Central memory CD4-positive, alpha-beta T cell (primary cell): ENCODE measurements at regions not wholly inside any gene's neighbourhood (a gene's known extent, or its start where the extent isn't known, plus 50 kb on each side); places are given as distances from the start of the nearest gene placed in this dataset.

ENCODE experiments used
- DNase-seq: peaks from one replicate; pipeline ENCODE4 v3.0.0; 2022

DNA sequence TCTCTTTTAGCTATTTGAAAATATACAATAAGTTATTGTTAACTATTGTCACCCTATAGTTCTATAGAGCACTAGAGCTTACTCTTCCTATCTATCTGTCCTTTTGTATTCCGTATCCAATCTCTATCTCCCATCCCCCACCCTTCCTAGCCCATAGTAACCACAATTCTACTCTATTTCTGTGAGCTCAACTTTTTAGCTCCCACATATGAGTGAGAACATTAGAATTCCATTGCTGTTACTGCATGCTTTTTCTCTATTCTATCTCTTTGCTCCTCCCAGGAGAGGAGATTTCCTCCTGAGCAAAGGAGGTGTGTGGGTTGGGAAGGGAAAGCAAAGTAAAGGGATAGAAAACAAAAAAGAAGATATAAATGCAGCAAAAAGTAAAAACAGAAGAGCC is 105.6 kb upstream of the SLC4A7 start:
- no peak for DNase-seq

DNA sequence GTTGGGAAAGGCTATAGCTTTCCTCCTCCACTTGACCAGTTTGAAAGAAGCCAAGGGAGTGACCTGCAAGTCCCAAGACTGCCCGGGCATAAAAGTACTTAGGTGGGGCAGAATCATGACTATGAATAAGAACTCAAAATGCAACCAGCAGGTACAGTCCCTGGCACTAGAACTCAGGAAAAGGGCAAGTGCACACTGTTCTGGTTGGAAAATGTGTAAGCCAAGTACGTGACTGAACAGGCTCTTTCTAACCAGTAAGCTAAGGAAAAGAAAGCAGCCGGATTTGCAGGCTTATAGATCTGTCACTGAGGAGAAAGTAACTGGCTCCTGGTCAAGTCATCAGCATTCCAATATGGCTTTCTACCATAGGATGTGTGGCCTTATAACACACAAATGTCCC is 101.2 kb upstream of the SLC4A7 start:
- DNase-seq, result no peak

DNA sequence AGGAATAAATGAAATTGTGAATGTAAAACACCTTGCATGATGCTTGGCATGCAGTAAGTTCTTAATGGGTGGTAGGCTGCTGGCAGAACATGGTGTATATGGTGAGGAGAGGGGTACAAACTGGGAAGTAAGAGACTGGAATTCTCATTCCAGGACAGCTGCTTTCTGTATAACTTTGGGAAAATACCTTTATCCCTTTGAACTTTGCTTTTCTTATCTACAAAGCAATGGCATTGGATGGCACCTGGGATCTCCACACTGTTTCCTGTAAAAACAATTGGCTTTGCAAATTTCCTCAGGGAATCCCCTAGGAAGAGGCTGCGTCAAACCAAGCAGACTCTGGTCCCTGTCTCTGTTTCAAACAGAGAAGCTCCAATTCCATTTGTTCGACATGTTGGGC is 100.7 kb upstream of the SLC4A7 start:
- DNase-seq, result no peak

DNA sequence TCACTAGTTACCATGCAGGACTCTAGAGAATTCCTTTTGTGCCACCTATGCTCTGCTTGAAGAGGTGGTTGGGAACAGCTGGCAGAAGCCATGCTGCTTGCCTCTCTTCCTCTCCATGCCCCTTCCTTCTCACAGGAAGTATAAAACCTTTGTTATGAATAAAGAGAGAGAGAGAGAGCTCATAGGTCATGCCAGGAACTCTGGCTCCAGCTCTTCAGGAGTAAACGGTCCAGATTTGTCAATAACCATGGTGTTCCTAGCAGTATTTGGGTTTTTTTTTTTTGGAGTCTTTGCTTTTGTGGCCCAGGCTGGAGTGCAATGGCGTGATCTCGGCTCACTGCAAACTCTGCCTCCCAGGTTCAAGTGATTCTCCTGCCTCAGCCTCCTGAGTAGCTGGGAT is 97.7 kb upstream of the SLC4A7 start:
- DNase-seq, result no peak

DNA sequence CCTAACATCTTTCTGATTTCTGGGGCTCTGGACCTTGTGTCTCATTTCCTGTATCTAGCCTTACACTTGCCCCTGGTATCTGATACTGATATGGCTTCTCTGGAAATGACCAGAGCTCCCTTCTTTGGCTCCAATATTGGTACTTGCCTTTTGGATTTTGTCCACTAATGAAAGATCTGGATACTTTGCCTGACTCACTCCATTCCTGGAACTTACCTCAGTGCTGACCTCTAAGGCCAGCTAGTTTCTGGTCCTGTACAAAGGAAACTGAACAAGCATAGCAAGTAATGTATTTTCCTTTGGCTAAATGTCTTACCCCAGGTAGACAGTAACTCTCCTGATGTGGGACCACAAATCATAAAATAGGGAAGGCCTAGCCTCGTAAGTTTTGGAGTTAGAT is 93.8 kb upstream of the SLC4A7 start:
- no peak for DNase-seq

DNA sequence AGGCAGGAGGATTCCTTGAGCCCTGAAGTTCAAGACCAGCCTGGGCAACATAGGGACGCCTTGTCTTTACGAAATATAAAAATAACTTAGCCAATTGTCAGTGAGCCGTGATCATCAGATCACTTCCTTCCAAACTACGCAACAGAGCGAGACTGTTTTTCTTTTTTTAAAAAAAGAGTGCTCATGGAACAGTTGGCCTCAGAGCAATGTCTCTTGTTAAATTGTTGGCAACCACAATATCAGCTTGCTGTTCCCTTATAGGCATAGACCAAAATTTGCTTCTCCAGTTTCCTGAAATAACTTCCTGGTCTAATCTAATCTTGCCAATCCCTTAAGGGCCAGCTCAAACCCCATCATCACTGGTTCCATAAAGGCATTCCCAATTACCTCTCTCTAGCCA is 93.3 kb upstream of the SLC4A7 start:
- DNase-seq, result no peak

DNA sequence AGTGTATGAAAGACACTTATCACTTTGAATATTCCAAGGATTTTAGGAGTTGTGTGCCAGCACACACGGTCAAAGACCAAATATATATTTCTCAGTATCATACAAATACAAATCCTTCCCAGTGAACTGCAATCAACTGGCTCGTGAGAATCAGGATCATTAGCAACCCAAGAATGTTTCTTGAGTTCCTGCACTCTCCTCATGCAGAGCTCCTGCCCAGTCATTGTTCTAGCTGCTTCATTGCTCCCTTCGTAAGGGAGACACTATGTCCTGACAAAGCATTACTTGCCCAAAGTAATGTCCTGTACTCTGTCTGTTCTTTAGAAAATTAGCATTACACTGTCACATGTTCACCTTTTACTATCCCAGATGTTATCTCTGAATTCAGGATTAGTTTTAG is 92.0 kb upstream of the SLC4A7 start:
- no peak for DNase-seq

DNA sequence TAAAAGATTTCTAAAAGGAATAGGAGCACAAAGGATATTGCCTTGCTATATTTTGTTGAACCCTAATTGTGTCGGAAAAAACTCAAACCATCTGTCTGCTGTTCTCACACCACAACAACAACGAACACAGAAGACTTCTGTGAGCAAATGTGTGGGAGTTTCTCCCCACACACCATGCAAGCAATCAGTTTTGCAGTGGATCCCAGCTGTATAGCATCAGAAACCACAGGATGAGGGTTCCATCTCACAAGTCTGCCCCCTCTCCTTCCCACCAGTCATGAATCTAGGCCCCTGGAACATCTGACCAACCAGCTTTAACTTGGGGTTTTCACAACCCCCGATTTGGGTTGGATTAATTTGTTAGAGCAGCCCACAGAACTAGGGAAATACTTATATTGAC is 91.3 kb upstream of the SLC4A7 start:
- no peak for DNase-seq

DNA sequence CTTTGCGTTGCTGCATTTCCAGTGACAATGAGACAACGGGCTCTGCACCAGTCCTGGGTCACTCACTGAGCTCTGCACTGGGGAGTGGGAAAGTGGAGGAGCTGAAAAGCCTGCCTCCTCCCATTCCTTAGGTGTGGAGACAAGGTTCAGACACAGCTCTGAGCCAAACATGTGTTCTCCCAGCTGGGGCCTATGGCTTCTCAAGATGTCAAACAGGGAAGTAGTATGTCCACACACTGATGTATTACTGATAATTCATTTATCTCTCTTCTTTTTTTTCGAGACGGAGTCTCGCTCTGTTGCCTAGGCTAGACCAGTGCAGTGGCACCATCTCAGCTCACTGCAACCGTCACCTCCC is 90.2 kb upstream of the SLC4A7 start:
- DNase-seq, result no peak

DNA sequence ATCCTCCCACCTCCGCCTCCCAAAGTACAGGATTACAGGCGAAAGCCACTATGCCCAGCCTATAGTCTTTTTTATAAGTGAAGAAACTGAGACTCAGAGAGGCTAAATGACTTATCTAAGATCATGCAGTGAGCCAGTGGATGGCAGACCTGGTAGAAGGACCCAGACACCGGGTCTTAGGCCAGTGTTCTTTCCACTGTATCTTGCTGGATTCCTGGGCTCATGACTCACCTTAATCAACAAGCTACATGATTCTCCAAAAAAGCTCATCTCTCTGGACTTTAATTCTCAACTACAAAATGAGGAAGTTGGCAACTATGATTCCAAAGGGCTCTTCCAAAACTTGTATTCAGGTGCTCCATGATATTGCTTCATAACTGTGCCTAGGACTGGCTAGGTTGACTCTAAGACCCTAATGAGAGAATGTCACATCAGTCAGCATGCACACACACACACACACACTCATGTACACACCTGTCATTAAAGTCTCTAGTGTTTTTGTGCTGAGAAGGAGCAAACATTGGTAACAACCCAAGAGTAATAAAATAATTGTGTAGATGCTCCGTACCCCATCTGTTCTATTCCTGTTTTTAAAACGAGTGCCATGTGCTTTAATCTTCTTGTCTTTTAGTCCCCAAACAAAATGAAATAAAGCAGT is 89.7 kb upstream of the SLC4A7 start:
- no peak for DNase-seq

DNA sequence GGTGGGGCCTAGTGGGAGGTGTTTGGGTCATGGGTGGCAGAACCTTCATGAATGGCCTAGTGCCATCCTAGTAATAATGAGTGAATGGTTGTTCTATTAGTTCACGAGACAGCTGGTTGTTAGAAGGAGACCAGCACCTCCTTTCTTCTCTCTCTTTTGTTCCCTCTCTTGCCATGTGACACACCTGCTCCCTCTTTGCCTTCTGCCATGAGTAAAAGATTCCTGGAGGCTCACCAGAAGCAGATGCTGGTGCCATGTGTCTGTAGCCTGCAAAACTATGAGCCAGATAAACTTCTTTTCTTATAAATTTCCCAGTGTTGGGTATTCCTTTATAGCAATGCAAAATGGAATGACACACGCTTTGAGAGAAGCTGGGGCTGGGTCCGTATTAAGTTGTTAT is 89.0 kb upstream of the SLC4A7 start:
- DNase-seq, result no peak

DNA sequence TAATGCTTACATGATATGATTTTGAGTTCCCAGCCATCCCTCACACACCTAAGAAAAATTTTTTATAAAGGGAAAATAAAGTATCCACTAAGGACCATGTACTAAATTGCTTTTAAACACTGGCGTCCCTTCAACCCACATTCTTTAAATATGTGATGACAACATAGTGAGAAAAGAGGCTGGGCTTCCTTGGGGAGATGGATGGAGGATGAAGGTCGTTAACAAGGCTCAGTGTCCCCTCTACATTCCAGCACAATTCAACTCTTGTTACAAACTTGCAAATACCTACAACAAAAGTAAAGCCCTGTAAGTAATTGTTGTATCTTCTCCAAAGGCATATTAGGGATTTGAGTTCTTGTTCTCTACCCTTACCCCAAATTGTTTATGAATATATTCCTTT is 87.2 kb upstream of the SLC4A7 start:
- no peak for DNase-seq

DNA sequence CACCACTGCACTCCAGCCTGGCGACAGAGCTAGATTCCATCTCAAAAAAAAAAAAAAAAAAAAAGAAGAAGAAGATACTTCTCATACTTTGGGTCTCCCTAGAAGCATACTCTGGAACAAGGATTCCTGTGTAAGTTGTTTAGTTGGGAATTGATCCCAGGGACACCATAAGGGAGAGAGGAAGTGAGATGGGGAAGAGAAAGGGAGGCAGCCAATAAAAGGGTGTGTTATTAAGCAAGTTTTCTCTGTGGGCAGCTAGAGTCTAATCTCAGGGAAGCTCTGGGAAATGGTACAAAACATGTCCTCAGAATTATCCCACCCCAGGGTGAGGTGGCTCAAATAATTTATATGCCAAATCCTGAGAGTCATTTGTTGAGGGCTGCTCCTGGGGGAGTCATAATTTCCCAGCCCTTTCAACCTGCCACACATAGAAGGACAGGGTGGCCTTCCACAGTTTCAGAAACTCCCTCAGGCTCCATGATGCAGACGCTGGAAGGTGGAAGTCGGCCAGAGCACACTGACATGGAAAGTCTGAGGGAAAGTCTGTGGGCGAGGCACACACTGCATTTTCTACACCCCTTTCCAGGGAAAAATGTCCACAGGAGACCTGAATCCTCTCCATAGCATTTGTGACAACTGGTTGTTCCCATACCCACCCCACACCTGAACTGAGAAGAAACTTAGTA is 86.4 kb upstream of the SLC4A7 start:
- no peak for DNase-seq

DNA sequence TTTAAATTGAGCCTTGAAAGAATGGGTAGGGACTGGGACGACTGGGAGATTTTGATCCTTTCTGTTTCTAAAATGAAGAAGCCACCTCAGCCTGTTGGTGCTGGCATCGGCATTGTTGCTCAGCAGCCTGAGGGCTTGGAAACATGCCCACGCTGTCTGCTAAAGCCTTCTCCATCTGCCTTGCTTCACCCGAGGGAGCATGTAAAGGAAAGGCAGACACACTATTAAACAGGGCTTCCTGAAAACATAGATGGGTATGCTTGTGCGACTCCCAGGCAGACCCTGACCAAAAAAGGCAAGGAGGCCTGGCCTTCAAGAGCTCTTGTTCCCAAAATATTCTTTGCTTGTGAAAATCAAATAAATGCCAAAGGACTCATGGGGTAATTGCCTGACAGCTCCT is 84.2 kb upstream of the SLC4A7 start:
- no peak for DNase-seq

DNA sequence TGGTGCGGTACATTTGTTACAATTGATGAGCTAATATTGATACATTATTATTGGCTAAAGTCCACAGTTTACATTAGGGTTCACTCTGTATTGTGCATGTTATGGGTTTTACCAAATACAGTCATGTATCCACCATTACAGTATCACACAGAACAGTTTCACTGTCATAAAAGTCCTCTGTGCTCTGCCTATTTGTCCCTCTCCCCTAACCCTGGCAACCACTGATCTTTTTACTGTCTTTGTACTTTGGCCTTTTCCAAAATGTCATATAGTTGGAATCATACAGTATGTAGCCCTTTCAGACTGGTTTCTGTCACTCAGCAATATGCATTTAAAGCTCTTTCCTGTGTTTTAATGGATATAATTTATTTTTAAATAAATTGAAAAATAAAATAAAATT is 83.1 kb upstream of the SLC4A7 start:
- DNase-seq, result no peak

DNA sequence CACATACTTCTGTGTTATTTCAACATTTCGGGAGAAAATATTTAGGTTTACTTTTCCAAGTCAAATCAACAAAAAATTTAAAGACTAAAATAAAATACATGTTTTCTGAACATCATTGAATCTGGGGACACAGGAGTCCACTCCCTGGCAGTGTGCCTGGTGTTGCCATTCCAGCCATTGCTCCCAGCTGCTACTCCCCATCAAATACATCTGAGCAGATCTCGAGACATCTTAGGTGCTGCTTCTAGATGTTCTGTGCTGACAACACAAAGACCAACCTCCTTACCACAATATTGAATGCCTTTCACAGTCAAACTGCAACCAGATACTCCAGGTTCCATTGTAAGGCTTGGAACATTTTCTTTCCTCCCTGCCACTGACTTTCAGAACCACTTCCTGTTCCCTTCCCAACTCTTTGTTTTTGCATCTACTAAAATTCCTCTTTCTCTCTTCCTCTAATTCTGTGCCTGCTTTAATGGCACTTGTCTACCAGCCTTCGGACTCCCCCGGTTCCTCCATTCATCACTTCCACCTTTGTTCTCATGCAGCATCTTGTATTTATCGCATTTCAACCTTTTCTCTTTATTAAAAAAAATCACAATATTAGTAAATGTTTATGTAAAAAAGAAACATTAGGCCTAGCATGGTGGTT is 81.1 kb upstream of the SLC4A7 start:
- DNase-seq, result no peak

DNA sequence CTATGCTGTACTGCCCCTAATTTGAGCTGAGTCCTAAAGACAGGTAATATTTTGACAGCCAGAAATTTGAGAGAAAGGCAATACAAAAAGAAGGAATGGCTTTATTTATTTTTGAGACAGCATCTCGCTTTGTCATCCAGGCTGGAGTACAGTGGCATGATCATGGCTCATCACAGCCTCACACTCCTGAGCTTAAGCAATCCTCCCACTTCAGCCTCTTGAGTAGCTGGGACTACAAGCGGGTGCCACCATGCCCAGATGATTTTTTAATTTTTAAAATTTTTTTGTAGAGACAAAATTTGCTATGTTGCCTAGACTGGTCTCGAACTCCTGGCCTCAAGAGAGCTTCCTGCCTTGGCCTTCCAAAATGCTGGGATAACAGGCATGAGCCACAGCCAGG is 77.4 kb upstream of the SLC4A7 start:
- DNase-seq, result no peak

DNA sequence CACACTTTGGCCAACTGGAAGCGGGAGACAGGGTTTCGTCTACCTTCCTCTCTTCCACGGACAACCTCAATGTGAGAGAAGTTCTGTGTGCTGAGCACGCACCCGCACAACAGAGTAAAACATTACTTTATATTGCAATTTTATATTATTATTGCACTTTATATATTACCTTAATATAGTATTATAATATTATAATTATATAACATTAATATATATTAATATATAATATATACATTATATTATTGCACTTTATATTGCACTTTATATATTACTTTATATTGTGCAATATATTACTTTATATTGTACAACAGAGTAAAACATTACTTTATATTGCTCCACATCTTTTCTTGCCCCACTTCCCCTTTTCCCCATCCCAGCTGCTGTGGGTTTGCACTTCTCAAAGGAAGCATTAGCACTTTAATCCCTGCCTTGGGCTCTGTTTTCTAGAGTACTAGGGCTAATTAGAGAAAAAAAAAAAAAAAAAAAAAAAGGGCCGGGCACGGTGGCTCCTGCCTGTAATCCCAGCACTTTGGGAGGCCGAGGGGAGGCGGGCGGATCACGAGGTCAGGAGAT is 76.4 kb upstream of the SLC4A7 start:
- no peak for DNase-seq

DNA sequence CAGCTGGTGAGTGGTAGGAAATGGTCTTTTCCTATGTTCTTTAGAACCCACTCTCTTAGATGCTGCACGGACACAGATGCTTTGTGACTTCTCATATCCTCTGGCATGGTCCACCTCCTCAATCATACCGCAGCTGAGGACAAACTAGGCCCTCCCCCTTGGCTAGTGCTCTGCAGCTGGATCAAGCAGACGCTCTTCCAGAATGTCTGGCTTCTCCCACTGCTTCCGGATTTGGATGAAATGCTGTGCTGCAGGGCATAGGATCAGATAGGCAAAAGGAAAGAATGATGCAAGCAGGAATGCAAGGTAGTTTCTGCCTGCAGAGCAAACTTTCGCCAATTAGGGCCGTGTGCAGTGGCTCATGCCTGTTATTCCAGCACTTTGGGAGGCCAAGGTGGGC is 75.7 kb upstream of the SLC4A7 start:
- no peak for DNase-seq

DNA sequence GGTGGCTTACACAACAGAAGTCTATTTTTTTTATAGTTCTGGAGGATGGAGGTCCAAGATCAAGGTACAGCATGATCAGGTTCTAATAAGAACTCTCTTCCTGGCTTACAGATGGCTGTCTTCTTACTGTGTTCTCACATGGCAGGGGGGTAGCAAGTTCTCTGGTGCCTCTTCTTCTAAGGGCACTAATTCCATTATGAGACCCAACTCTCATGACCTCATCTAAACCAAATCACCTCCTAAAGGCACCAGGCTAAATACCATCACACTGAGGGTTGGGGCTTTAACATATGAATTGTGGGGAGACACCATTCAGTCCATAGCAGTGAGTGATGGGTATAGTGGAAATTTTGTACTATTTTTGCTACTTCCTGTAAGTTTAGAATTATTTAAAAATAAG is 75.2 kb upstream of the SLC4A7 start:
- no peak for DNase-seq

DNA sequence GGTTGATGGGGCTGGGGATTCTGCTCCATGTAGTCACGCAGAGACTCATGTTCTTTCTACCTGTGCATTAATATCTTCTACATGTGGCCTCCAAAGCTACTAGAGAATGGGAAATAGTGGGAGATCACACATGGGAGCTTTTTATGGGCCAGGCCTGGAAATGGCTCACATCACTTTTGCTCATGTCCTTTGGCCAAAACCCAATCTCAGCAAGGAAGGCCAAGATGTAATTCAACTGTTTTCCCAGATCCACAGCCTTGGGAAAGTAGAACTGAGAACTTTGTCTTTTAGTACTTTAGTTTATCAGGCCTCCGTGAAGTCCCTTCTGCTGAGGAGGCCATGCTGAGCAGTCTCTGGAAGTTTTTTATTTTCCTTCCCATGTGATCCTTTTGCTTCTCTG is 73.2 kb upstream of the SLC4A7 start:
- no peak for DNase-seq

DNA sequence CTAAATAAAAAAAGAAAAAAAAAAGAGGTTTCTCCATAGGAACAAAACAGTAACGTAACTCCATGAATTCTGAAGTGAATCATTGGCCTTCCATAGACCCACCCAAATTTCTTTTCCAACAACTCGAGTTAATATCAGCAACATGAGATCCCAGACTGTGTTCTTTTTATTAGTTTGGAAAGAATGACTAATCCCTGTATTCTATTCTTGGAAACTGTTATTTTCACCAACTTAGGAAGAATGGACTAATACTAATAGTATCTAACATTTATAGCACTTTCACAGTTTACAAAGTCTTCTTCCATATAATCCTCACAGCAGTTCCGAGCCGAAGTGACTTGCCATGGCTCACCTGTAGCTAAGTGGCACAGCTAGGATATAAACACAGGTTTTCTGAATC is 72.7 kb upstream of the SLC4A7 start:
- no peak for DNase-seq

DNA sequence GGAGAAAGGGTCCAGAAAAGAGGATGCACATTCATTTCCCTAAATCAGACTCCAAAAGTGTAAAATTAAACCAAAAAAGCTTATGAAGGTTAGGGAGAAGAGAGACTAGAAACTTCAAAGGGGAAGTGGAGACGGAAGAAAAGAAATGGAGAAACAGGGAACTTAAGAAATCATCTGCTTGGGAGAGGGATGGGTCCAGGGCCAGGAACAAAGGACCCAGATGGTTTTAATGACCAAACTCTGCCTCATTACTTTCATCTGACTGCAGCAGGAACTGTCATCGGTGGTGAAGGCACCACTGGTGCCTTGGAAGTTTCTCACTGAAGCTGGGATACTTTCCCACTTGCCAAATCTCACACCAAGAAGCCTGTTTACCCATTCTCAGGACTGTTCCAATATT is 70.5 kb upstream of the SLC4A7 start:
- DNase-seq, result no peak

DNA sequence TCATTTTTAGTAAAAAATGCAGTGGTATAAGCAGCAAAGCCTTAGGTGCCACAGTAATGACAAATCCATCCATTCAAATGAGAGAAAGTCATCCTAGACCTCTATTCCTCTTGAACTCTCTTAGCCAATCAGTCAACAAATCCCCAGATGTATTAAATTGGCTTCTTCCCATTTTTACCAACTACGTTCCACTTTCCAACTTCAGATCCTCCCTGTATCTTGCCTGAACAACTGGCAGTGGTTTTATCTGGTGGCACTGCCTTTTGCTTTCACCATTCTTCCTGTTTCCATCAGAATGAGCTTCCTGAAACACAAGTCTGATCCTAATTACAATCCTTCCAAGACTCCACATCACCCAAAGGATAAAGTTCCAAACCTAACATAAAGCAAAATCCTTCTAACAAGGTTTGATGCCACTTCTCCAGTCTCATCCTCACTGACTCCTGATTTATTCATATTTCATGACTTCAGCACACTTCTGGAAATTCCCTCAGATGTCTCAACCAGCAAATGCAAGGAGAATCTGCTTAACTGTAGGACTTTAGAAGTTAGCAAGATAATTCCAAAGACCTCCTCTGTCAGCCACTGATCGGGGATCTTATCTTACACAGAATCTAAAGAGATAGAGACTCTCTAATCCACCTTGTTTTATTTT is 69.8 kb upstream of the SLC4A7 start:
- no peak for DNase-seq
